ENCODE measurements at regions not wholly inside any gene's neighbourhood (a gene's known extent, or its start where the extent isn't known, plus 50 kb on each side); places are given as distances from the start of the nearest gene placed in this dataset.

- H3K9ac ChIP-seq (ENCODE audit: insufficient read length, low read depth) = no peak overlapping the region
- no peak overlapping the region for H3K4me3 ChIP-seq (ENCODE audit: insufficient read length, low read depth)
- no peaks in the 10 kb centered on the region for H3K27me3 ChIP-seq (ENCODE audit: insufficient read depth, insufficient read length)
- TF ChIP-seq SUZ12 (IDR thresholded peaks at IDR 0.05; ENCODE audit: extremely low read depth, insufficient read depth, insufficient read length) (no peak), ZNF274 (IDR thresholded peaks at IDR 0.05; ENCODE audit: low read depth, low read length) (no peak), YY1 (IDR thresholded peaks at IDR 0.05; ENCODE audit: insufficient read depth, insufficient read length) (no peak)
- no peak for DNase-seq (ENCODE audit: low read depth, low spot score)
- no peaks in the 10 kb centered on the region for H3K36me3 ChIP-seq (ENCODE audit: insufficient read depth, insufficient read length, low read length)
- H3K9me3 ChIP-seq (ENCODE audit: insufficient read depth, low read length) = no peaks in the 10 kb centered on the region; the same call in 1 of the 2 replicates
- peaks cover 1% of the 10 kb centered on the region for H3K4me1 ChIP-seq (ENCODE audit: insufficient read depth, insufficient read length)
Observed at GRCh38 chr10:2120746-2121145, 383.4 kb upstream of the ADARB2 start.

GRCh38 chr10:2119316-2119715, 382.0 kb upstream of the ADARB2 start:
- Histone ChIP-seq H3K9ac (ENCODE audit: insufficient read length, low read depth) (no peak overlapping the region), H3K36me3 (ENCODE audit: insufficient read depth, insufficient read length, low read length) (no peaks in the 10 kb centered on the region), H3K27me3 (ENCODE audit: insufficient read depth, insufficient read length) (no peaks in the 10 kb centered on the region), H3K9me3 (ENCODE audit: insufficient read depth, low read length) (no peaks in the 10 kb centered on the region; the same call in 1 of the 2 replicates), H3K4me1 (ENCODE audit: insufficient read depth, insufficient read length) (peaks cover 1% of the 10 kb centered on the region), H3K4me3 (ENCODE audit: insufficient read length, low read depth) (no peak overlapping the region)
- DNase-seq (ENCODE audit: low read depth, low spot score) = no peak
- no peak for TF ChIP-seq SUZ12 (IDR thresholded peaks at IDR 0.05; ENCODE audit: extremely low read depth, insufficient read depth, insufficient read length)
- TF ChIP-seq ZNF274 (IDR thresholded peaks at IDR 0.05; ENCODE audit: low read depth, low read length) = no peak
- no peak for TF ChIP-seq YY1 (IDR thresholded peaks at IDR 0.05; ENCODE audit: insufficient read depth, insufficient read length)

- H3K4me3 ChIP-seq (ENCODE audit: insufficient read length, low read depth) = no peak overlapping the region
- H3K4me1 ChIP-seq (ENCODE audit: insufficient read depth, insufficient read length) = peaks cover 1% of the 10 kb centered on the region
- H3K27me3 ChIP-seq (ENCODE audit: insufficient read depth, insufficient read length) = no peaks in the 10 kb centered on the region
- no peak for DNase-seq (ENCODE audit: low read depth, low spot score)
- no peak for TF ChIP-seq SUZ12 (IDR thresholded peaks at IDR 0.05; ENCODE audit: extremely low read depth, insufficient read depth, insufficient read length)
- no peak for TF ChIP-seq YY1 (IDR thresholded peaks at IDR 0.05; ENCODE audit: insufficient read depth, insufficient read length)
- no peak for TF ChIP-seq ZNF274 (IDR thresholded peaks at IDR 0.05; ENCODE audit: low read depth, low read length)
- no peak overlapping the region for H3K9ac ChIP-seq (ENCODE audit: insufficient read length, low read depth)
- no peaks in the 10 kb centered on the region; the same call in 1 of the 2 replicates for H3K9me3 ChIP-seq (ENCODE audit: insufficient read depth, low read length)
- no peaks in the 10 kb centered on the region for H3K36me3 ChIP-seq (ENCODE audit: insufficient read depth, insufficient read length, low read length)
Observed at GRCh38 chr10:2118201-2118600, 380.9 kb upstream of the ADARB2 start.

DNA sequence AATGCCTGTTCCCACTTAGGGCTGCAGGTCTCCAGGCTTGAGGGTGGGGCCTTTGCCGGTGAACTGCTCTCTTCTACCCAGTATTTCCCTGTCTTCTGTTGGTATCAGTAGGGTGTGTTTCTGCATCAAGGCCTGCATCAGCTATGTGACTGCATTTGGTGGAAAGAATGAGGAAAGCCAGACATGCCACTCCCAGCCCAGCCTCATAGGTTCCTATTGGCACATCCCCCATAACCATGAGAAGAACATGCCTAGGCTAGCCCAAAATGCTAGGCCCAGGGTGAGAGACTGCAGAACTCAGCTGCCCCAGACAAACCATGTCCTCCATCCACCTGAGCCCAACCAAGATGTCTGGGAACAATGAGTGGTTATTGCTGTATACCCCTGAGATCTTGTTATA, 380.3 kb upstream of the ADARB2 start:
- no peaks in the 10 kb centered on the region for H3K27me3 ChIP-seq (ENCODE audit: insufficient read depth, insufficient read length)
- H3K36me3 ChIP-seq (ENCODE audit: insufficient read depth, insufficient read length, low read length) = no peaks in the 10 kb centered on the region
- DNase-seq (ENCODE audit: low read depth, low spot score) = no peak
- TF ChIP-seq ZNF274 (IDR thresholded peaks at IDR 0.05; ENCODE audit: low read depth, low read length) (no peak), YY1 (IDR thresholded peaks at IDR 0.05; ENCODE audit: insufficient read depth, insufficient read length) (no peak), SUZ12 (IDR thresholded peaks at IDR 0.05; ENCODE audit: extremely low read depth, insufficient read depth, insufficient read length) (no peak)
- no peak overlapping the region for H3K9ac ChIP-seq (ENCODE audit: insufficient read length, low read depth)
- H3K4me1 ChIP-seq (ENCODE audit: insufficient read depth, insufficient read length) = peaks cover 1% of the 10 kb centered on the region
- no peaks in the 10 kb centered on the region; the same call in 1 of the 2 replicates for H3K9me3 ChIP-seq (ENCODE audit: insufficient read depth, low read length)
- H3K4me3 ChIP-seq (ENCODE audit: insufficient read length, low read depth) = no peak overlapping the region

- Histone ChIP-seq H3K27me3 (ENCODE audit: insufficient read depth, insufficient read length) (no peaks in the 10 kb centered on the region), H3K9me3 (ENCODE audit: insufficient read depth, low read length) (no peaks in the 10 kb centered on the region)
- DNase-seq (ENCODE audit: low read depth, low spot score) = peak; percentile 33
Observed at GRCh38 chr10:2111965-2112364, 374.6 kb upstream of the ADARB2 start.

GRCh38 chr10:2108496-2108895, 371.2 kb upstream of the ADARB2 start:
- no peaks in the 10 kb centered on the region for H3K27me3 ChIP-seq (ENCODE audit: insufficient read depth, insufficient read length)
- H3K4me3 ChIP-seq (ENCODE audit: insufficient read length, low read depth) = no peak overlapping the region
- no peak overlapping the region for H3K9ac ChIP-seq (ENCODE audit: insufficient read length, low read depth)
- no peaks in the 10 kb centered on the region for H3K9me3 ChIP-seq (ENCODE audit: insufficient read depth, low read length)
- DNase-seq (ENCODE audit: low read depth, low spot score) = no peak
- H3K4me1 ChIP-seq (ENCODE audit: insufficient read depth, insufficient read length) = no peaks in the 10 kb centered on the region
- no peak for TF ChIP-seq YY1 (IDR thresholded peaks at IDR 0.05; ENCODE audit: insufficient read depth, insufficient read length)
- no peak for TF ChIP-seq ZNF274 (IDR thresholded peaks at IDR 0.05; ENCODE audit: low read depth, low read length)
- no peak for TF ChIP-seq SUZ12 (IDR thresholded peaks at IDR 0.05; ENCODE audit: extremely low read depth, insufficient read depth, insufficient read length)
- H3K36me3 ChIP-seq (ENCODE audit: insufficient read depth, insufficient read length, low read length) = no peaks in the 10 kb centered on the region

More at GRCh38 chr10:2111965-2112364, 374.6 kb upstream of the ADARB2 start:
- Histone ChIP-seq H3K4me3 (ENCODE audit: insufficient read length, low read depth) (no peak overlapping the region), H3K36me3 (ENCODE audit: insufficient read depth, insufficient read length, low read length) (no peaks in the 10 kb centered on the region), H3K9ac (ENCODE audit: insufficient read length, low read depth) (no peak overlapping the region), H3K4me1 (ENCODE audit: insufficient read depth, insufficient read length) (no peaks in the 10 kb centered on the region)
- TF ChIP-seq ZNF274 (IDR thresholded peaks at IDR 0.05; ENCODE audit: low read depth, low read length) (no peak), SUZ12 (IDR thresholded peaks at IDR 0.05; ENCODE audit: extremely low read depth, insufficient read depth, insufficient read length) (no peak), YY1 (IDR thresholded peaks at IDR 0.05; ENCODE audit: insufficient read depth, insufficient read length) (no peak)

- Histone ChIP-seq H3K4me1 (ENCODE audit: insufficient read depth, insufficient read length) (no peaks in the 10 kb centered on the region), H3K27me3 (ENCODE audit: insufficient read depth, insufficient read length) (no peaks in the 10 kb centered on the region), H3K9ac (ENCODE audit: insufficient read length, low read depth) (no peak overlapping the region), H3K4me3 (ENCODE audit: insufficient read length, low read depth) (no peak overlapping the region), H3K9me3 (ENCODE audit: insufficient read depth, low read length) (no peaks in the 10 kb centered on the region), H3K36me3 (ENCODE audit: insufficient read depth, insufficient read length, low read length) (no peaks in the 10 kb centered on the region)
- TF ChIP-seq SUZ12 (IDR thresholded peaks at IDR 0.05; ENCODE audit: extremely low read depth, insufficient read depth, insufficient read length) (no peak), ZNF274 (IDR thresholded peaks at IDR 0.05; ENCODE audit: low read depth, low read length) (no peak), YY1 (IDR thresholded peaks at IDR 0.05; ENCODE audit: insufficient read depth, insufficient read length) (no peak)
- DNase-seq (ENCODE audit: low read depth, low spot score) = no peak
Observed at GRCh38 chr10:2106641-2107040, 369.3 kb upstream of the ADARB2 start.

Measured in NT2/D1 (cell line).